Bronchial epithelial cell (primary cell): ENCODE measurements at regions not wholly inside any gene's neighbourhood (a gene's known extent, or its start where the extent isn't known, plus 50 kb on each side); places are given as distances from the start of the nearest gene placed in this dataset.

Experiments used
- DNase-seq: peaks from one replicate; pipeline ENCODE4 v3.0.0-alpha.2; 2010; ENCODE audit warnings: low read depth
- FAIRE-seq: peaks from 2 replicates; lab custom pipeline; 2011; peaks lifted over from hg19 to GRCh38; lab: Jason Lieb, UNC
- H3K27me3 ChIP-seq: 2 replicates; pipeline ENCODE4 v1.5.1; 2011; ENCODE audit warnings: low read length; ENCODE audit not compliant: control insufficient read depth, insufficient read depth
- H3K36me3 ChIP-seq: 2 replicates; pipeline ENCODE4 v1.5.1; 2011; ENCODE audit warnings: low read length; ENCODE audit not compliant: control insufficient read depth, insufficient read depth
- H3K4me3 ChIP-seq: 2 replicates; pipeline ENCODE4 v1.5.1; 2011; ENCODE audit warnings: mild to moderate bottlenecking, low read depth, low read length, control low read depth
- TF ChIP-seq, protein P1 (sequence below): IDR thresholded peaks from 2 replicates; pipeline ENCODE4 v1.5.1; 2011; ENCODE audit warnings: mild to moderate bottlenecking, moderate library complexity, low read length, control low read depth, inconsistent platforms; ENCODE audit not compliant: insufficient read depth, severe bottlenecking

DNA sequence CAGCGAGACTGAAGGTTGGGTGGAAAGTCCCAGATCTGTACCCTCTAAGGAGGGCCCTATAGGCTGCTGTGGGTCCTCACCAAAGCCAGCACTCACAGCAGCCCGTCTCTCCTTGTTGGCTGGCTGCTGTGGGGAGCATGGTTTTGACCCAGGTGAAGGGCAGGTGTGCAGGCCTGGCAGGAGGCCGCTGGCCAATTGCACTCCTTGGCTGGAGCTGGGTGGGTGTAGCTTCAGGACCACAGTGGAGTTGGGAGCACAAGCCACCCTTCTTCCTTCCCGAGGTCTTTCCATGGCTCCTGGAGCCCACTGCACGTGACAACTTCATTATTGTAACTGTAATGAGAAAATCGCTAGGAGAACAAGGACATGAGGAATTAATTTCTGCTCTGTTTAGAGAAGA, 287.7 kb upstream of the FOXQ1 start:
- DNase-seq (no peak), FAIRE-seq (no peak)
- Histone ChIP-seq H3K36me3 (no peaks in the 10 kb centered on the region), H3K4me3 (no peak overlapping the region), H3K27me3 (peaks cover 3% of the 10 kb centered on the region)
- TF ChIP-seq, protein P1, sequence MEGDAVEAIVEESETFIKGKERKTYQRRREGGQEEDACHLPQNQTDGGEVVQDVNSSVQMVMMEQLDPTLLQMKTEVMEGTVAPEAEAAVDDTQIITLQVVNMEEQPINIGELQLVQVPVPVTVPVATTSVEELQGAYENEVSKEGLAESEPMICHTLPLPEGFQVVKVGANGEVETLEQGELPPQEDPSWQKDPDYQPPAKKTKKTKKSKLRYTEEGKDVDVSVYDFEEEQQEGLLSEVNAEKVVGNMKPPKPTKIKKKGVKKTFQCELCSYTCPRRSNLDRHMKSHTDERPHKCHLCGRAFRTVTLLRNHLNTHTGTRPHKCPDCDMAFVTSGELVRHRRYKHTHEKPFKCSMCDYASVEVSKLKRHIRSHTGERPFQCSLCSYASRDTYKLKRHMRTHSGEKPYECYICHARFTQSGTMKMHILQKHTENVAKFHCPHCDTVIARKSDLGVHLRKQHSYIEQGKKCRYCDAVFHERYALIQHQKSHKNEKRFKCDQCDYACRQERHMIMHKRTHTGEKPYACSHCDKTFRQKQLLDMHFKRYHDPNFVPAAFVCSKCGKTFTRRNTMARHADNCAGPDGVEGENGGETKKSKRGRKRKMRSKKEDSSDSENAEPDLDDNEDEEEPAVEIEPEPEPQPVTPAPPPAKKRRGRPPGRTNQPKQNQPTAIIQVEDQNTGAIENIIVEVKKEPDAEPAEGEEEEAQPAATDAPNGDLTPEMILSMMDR: no peak

DNA sequence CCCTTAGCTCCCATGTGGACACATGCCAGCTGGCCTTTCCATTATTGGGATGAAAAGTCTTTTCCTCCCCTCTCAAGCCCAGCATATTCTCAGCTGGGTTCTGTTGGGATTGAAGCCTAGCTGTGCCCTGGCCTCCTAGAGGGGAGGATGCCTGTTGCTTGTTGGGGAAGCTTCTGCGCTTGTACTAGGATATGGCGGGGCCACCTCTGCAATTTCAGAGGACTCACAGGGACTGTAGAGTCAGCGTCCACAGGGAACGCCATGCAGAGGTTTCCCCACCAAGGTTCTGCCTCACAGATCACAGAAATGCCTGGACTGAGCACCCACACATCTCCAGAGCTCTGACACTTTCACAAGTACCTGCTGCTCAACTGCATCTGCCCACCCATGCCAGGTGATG, 288.7 kb upstream of the FOXQ1 start:
- FAIRE-seq: no peak
- Histone ChIP-seq H3K36me3 (no peaks in the 10 kb centered on the region), H3K4me3 (no peak overlapping the region), H3K27me3 (peaks cover 3% of the 10 kb centered on the region)
- TF ChIP-seq, protein P1: no peak
- no peak for DNase-seq

DNA sequence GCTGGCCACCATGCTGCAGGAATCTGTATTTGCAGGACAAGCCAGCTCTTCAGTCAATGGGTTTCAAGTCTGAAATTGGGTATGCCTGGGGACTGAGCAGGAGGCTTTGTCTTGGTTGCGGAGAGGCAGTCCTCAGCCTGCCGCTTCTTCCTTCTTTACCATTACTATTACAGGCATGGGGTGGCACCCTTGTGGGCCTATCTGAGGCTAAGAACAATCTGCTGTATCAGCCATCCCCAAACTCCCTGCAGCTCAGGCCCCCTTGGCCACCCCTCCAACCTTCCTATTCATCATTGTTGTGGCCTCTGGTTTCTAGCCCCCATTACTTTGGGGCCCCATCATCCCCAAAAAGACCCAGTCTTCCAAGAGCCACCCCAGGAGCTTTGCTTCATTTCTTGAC, 289.2 kb upstream of the FOXQ1 start:
- Histone ChIP-seq H3K27me3 (peaks cover 3% of the 10 kb centered on the region), H3K36me3 (no peaks in the 10 kb centered on the region), H3K4me3 (no peak overlapping the region)
- FAIRE-seq: no peak
- DNase-seq: no peak
- TF ChIP-seq, protein P1: no peak

- peaks cover 3% of the 10 kb centered on the region for H3K27me3 ChIP-seq
- TF ChIP-seq, protein P1: no peak
- no peak for FAIRE-seq
- H3K4me3 ChIP-seq: no peak overlapping the region
- no peaks in the 10 kb centered on the region for H3K36me3 ChIP-seq
- no peak for DNase-seq
These were observed 291.1 kb upstream of the FOXQ1 start for GRCh38 chr6:1020837-1021236.

- TF ChIP-seq, protein P1: no peak
- FAIRE-seq (no peak), DNase-seq (no peak)
- Histone ChIP-seq H3K36me3 (no peaks in the 10 kb centered on the region), H3K4me3 (no peak overlapping the region), H3K27me3 (peaks cover 3% of the 10 kb centered on the region)
These were observed 291.8 kb upstream of the FOXQ1 start for GRCh38 chr6:1020133-1020532.

DNA sequence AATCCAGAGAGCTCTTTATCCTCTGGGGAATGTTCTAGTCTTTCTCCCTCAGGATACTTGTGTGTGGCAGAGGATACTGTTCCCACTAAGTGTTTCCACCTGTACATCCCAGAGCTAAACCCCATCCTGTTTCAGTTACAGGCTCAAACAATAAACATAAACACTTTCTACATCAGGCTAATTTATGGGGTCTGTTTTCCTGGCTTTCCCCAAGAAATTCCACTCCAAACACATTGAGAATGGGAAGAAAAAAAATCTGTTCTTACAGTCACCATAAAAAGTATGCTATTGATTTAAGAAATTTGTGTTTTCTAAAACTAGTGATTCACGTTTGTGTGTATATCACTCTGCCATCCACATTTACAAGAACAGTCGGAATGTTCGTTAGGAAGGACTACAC, 293.9 kb upstream of the FOXQ1 start:
- FAIRE-seq (no peak), DNase-seq (no peak)
- no peaks in the 10 kb centered on the region for H3K36me3 ChIP-seq
- TF ChIP-seq, protein P1: no peak
- no peak overlapping the region for H3K4me3 ChIP-seq
- no peaks in the 10 kb centered on the region for H3K27me3 ChIP-seq
